ENCODE measurements at regions not wholly inside any gene's neighbourhood (a gene's known extent, or its start where the extent isn't known, plus 50 kb on each side); places are given as distances from the start of the nearest gene placed in this dataset.

GRCh38 chr14:98456231-98456630 lies 815.8 kb downstream of the BCL11B start:
- DNase-seq, result no peak

- DNase-seq, result no peak
Measured at GRCh38 chr14:98458702-98459101, 813.3 kb downstream of the BCL11B start.

DNA sequence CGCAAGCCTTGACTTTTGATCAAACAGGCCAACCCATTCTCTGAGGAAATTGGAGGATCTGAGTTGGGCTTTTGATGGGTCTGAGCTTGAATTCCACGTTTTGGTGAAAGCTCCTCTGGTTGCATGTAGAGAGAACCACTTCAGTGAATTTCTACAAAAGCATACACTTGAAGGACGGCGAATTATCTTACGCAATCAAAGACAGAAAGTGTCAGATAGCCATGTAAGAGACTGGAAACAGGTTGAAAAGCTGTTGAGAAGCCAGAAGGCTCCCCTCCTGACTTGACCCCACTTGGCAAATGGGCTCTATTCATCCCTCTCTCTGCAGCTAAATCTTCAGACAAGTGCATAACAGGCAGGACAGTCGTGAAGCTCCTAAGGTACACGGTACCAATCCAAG lies 809.1 kb downstream of the BCL11B start:
- DNase-seq, result no peak

GRCh38 chr14:98466807-98467206 lies 805.2 kb downstream of the BCL11B start:
- DNase-seq, result no peak

- DNase-seq, result no peak
Measured at GRCh38 chr14:98470663-98471062, 801.3 kb downstream of the BCL11B start.

GRCh38 chr14:98474900-98475299 lies 797.1 kb downstream of the BCL11B start:
- DNase-seq, result no peak

DNA sequence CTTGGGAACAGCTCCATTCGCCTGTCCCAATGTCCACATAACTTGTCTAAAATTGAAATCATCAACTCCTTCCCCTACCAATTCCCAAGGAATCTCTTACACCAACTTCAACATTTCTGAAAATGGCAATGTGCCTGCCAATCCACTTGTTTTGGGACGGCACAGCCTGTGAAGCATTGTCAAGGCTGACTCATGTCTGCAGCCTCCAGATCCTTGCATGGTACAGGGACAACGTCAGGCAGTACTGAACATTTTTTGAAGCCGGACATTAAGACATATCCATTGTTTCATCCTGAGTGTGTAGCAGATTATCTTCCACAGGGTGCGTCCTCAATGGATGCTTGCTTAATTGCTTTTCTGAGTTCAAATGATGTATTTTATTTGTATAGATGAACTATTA lies 794.1 kb downstream of the BCL11B start:
- no peak for DNase-seq

DNA sequence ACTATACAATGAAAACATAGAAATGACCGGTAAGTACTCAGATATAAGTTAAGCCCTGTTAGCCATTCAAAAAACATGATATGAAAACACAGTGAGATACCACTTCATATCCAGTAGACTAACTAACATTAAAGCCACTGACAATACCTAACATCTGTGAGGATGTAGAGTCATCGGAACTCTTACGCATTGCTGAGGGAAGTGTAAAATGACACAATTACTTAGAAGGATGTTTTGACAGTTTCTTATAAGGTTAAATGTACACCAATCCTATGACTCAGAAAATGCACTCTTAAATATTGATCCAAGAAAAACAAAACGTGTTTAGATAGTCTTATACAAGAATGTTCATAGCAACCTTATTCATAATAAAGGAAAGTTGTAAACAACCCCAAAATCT lies 782.9 kb downstream of the BCL11B start:
- DNase-seq, result no peak

DNA sequence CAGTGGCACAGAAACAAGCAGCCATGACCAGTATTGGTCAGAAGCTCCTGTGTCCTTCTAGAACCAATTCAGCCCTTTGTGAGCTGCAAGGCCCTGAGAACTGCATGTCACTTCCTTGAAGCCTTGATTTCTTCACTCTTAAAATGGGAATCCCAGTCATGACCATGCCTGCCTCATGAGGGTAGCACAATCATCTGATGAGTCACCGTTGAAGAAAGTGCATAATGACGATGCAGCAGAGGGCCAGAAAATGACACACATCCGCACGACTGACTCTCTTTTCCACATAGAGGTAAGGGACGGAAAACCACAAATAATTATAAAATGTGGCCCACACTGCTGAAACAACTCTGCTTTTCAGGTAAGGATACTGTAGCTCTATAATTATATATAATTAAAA lies 777.4 kb downstream of the BCL11B start:
- DNase-seq, result peak; percentile 38

GRCh38 chr14:98498019-98498885 lies 773.7 kb downstream of the BCL11B start:
- no peak for DNase-seq

DNA sequence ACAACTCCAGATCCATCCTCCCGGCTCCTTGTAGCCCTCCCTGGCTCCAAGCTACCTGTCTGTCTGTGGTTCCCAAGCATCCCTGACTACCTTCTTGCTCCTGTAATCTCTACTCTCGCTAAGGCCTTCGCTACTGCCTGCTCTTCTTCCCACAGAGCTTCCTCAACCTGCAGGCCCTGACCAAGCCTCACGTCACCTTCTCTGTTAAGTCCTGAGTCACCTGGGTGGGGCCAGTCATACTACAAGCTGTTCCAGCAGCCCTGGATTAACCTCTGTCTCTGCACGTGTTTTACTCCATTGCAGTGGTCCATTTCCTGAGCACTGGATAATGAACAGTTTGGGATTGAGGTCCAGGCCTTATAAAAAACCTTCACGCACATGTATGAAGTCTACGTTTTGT lies 770.7 kb downstream of the BCL11B start:
- no peak for DNase-seq

GRCh38 chr14:98501836-98502235 lies 770.2 kb downstream of the BCL11B start:
- DNase-seq, result no peak

DNA sequence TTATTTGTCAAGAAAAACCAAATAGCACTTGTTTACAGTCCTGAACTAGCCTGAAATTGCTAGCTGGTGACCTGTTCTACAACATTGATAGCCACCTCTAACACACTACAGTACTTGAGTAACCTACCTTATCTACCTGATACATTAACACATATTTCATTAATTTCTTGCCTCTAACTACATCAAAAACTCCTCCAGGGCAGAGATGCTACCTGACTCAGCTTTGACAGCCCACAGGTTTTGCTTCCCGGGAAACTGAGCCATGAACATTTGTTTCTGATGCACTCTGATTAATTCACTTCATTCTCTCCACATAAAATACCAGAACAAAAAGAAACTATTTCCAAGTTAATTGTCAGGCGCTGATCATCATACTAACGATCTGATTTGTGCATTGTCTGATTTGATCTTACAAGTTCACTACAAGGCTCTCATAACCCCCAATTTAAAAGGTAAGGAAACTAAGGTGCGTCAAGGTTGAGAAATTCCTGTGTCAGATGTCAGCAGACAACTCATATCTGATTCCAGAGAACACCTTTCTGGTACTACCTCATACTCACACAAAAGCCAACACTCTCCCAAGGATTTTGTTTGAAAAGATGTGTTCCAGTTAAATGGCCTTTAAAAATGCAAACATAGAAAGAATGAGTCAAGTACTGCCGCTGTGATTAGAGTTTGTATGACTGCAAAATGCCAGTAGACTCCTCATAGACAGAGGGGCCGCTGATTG lies 768.7 kb downstream of the BCL11B start:
- no peak for DNase-seq

GRCh38 chr14:98507264-98507663 lies 764.7 kb downstream of the BCL11B start:
- no peak for DNase-seq

DNA sequence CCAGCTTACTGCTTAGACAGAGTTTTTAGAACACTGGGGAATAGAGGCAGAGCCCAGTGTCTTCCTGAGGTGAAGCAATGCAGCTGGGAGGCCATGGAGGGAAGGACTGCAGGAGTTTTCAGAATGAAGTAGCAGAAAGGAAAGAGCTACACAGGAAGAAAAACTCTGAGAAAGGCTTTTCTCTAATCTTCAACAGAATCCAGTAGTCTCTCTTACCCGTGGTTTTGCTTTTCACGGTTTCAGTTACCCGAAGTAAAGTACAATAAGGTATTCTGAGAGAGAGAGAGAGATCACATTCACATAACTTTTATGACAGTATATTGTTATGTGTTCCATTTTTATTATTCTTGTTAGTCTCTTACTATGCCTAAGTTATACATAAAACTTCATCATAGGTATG lies 761.6 kb downstream of the BCL11B start:
- DNase-seq, result no peak

DNA sequence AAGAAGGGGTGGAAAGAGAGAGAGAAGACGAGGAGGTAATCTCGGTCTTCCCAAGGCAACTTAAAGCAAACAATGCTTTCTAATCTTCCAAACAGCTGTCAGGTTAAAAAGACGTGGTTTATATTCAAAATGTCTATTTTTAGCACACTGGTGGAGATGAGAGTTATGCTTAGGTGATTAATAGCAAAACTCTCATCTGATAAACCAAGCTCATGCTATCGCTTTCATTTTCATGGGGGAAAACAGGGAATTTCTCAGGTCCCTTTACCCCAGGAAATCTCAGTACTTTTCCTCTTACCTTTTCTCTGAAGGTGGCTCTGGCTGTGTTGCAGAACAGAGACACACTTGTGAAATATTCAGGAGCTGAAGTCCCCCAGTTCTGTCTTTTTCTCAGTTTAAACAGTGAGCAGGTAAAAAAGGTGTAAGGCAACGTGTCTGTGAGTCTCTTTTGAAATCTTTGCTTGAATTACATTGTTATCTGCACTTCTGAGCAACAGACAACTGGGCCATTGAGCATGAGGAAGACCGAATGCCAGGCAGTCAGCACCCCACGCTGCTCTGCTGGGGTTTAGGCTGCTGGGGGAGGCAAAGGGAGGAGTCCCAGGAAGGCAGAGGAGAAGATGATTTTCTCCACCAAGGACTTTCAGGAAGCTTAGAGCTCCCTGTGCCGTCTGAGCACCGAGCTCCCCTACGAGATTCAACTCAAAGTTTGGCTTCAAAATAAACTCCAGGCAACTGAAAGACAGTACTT lies 759.3 kb downstream of the BCL11B start:
- no peak for DNase-seq

- no peak for DNase-seq
Measured at GRCh38 chr14:98513558-98513957, 758.4 kb downstream of the BCL11B start.

DNA sequence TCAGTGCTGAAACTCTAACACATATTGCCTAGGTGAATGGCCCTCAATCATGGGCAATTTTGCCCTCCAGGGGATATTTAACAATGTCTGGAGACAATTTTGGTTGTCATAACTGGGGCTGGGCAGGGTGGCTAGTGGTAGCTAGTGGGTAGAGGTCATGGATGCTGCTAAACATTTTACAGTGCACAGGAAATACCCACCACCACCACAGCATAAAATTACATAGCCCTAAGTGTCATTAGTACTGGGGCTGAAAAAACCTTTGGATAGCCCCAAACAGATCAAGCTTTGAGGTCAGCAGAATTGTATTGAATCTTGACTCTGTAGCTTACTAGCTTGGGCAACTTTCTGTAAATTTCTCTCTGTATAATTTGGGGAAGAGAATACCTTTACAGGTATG lies 758.0 kb downstream of the BCL11B start:
- no peak for DNase-seq

DNA sequence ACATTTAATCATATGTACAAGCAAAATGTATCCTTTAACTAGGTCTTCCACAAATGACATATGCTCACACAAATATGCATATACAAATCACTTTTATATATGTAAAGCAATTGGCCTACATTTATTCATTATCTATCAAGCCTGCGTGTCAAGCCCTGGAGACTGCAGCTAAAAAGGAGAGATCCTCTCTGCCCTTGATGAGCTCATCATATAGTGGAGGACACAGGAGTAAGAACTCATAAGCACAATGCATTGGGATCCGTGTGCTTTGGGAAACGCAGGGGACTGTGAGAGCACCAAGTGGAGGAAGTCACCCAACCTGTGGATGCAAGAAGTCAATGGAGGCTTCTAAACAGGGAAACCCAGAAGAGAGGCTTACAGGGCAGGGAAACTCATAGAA lies 735.7 kb downstream of the BCL11B start:
- no peak for DNase-seq

DNA sequence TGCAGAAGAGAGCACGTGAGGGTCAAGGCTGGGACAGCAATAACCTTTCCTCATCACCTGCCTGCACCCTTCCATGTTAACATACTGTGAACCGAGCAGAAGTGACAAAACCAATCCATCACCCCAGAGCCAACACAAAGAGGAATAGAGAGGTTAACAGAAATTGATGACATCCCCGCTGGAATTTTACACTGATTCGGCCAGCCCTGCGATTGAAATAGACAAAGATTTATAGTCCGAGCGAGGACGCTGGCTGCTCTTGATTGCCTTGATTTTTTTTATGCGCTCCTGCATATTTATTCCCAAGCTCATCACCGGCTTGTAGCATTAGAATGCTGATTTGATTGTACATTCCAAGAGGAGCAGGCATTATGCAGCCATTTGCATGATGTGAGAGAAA lies 729.7 kb downstream of the BCL11B start:
- no peak for DNase-seq

- DNase-seq, result no peak
Measured at GRCh38 chr14:98543074-98543473, 728.9 kb downstream of the BCL11B start.

DNA sequence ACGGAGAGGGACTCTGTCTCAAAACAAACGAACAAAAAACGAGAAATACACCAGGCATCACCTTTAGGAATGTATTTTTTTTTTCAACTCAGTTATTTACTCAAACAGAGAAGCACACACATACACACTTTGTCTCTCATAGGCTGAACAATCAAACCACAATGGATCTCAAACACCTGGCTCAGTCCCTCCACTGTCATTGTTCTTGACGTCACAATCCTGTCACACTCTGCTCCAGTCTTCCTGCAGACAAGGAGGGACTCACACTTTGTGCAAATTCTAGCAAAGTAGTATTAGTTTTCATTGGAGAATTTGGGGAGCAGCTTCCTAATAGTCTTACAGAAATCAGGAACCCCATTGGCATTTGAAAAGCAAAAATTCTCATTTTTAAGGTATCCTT lies 727.8 kb downstream of the BCL11B start:
- no peak for DNase-seq

DNA sequence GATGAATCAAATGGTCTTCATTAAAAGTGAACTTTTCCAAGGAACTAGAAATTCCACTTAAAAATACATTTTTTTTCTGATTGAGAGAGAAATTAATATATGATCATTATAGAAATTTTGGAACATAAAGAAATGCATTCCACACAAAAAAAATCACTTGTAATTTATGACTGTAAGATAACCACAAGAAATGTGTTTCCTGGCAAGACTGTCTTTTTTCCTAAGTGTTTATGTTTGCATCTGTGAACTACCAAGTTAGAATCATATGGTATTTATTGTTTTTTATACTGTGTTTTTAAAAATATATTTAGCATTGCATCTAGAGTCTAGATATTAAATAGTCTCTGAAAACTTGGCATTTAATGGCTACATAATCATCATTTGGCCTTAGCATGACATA lies 726.8 kb downstream of the BCL11B start:
- DNase-seq, result no peak
